ENCODE measurements at regions not wholly inside any gene's neighbourhood (a gene's known extent, or its start where the extent isn't known, plus 50 kb on each side); places are given as distances from the start of the nearest gene placed in this dataset.

DNA sequence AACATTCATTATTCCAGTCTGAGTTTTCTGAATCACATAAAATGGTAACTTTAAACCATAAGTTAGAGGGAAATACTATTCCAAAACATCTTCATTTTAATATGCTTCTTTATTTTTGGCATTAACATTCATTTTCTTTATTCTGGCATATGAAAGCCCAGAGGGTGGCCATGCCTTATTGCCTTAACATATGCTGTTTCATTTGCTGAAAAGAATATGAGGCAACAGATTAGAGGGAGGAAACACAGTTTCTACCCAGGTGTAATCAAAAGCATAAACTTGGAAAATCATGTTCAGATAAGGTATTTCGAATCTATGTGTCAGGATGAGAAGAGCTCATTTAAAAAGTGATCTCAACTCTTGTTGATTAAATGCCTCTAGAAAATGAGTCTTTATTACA lies 379.9 kb upstream of the DSEL start:
- no peak for DNase-seq (ENCODE audit: low read depth)
- H3K4me3 ChIP-seq (ENCODE audit: low read depth, low read length) = no peak overlapping the region
- TF ChIP-seq CTCF (IDR thresholded peaks at IDR 0.05; ENCODE audit: control insufficient read depth, extremely low read depth, insufficient read depth) = no peak

DNA sequence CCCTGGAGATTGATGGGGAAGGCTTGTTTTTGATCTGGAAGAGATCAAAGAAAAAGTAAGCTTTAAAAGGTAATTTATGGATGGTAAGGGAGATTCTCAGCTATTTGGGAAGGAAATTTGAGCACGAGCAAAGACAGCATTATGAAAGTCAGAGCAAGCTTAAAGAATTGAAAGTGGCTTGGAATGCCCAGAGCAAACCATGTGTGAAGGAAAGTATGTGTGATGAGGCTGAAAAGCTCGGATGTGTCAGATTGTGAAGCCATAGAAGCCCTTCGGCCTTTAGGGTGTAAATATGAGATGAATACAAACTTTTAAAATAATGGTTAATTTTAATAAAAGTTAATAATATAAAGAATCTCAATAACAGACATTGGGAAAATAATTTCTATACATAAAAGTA lies 377.4 kb upstream of the DSEL start:
- no peak for DNase-seq (ENCODE audit: low read depth)
- H3K4me3 ChIP-seq (ENCODE audit: low read depth, low read length) = no peak overlapping the region
- TF ChIP-seq CTCF (IDR thresholded peaks at IDR 0.05; ENCODE audit: control insufficient read depth, extremely low read depth, insufficient read depth) = no peak

DNA sequence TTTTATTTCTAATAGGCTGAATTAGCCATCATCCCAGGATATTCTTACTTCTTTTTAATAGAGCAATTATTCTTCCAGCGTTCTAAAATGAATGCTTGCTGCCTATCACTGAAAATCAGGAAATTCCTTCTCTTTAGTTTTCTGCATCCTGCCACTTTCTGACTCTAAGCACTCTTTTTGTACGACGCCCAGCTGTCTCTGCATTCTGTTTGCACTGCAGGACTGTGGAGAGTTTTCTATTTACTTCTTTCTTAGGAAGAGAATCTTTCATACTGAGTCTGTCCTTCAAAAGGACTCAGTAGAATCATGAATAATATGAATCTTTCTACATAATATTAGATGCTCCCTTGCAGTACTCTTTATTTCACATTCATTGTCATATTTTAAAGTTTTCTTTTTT lies 360.4 kb upstream of the DSEL start:
- no peak overlapping the region for H3K4me3 ChIP-seq (ENCODE audit: low read depth, low read length)
- DNase-seq (ENCODE audit: low read depth) = no peak
- no peak for TF ChIP-seq CTCF (IDR thresholded peaks at IDR 0.05; ENCODE audit: control insufficient read depth, extremely low read depth, insufficient read depth)

DNA sequence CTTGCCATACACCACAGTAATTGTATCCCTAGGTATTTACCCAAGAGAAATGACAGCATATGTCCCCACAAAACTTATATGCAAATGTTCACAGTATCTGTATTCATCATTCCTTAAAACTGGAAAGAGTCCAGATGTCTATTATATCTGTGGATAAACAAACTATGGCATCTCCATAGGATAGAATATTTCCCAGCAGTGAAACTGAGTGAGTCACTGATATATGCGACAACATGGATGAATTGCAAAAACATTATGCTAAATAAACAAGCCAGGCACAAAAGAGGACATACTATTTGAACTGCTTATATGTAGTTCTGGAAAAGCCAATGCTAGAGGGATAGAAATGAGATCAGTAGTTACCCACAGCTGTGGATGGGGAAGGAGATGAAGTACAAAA lies 359.4 kb upstream of the DSEL start:
- H3K4me3 ChIP-seq (ENCODE audit: low read depth, low read length) = no peak overlapping the region
- peak; percentile 32 for DNase-seq (ENCODE audit: low read depth)
- TF ChIP-seq CTCF (IDR thresholded peaks at IDR 0.05; ENCODE audit: control insufficient read depth, extremely low read depth, insufficient read depth) = no peak

DNA sequence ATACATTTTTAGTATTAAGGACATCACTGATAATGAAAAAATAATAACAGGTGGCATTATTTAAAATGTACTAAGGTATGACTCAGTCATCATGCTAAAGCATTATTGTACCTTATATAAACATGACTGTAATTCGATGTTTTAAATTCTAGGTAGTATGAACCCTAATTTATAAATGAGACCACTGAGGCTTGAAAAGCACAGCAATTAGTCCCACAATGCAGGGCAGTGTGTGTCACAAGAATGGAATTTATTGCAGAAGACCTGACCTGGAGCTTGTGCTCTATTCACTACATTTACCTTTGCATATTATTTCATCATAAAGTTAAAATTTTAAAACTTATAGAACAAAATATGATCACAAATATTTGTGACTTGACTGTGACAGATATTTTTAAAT lies 358.5 kb upstream of the DSEL start:
- no peak for DNase-seq (ENCODE audit: low read depth)
- TF ChIP-seq CTCF (IDR thresholded peaks at IDR 0.05; ENCODE audit: control insufficient read depth, extremely low read depth, insufficient read depth) = no peak
- H3K4me3 ChIP-seq (ENCODE audit: low read depth, low read length) = no peak overlapping the region

- H3K4me3 ChIP-seq (ENCODE audit: low read depth, low read length) = no peak overlapping the region
Observed at GRCh38 chr18:67865400-67865799, 348.9 kb upstream of the DSEL start.

More at GRCh38 chr18:67865400-67865799, 348.9 kb upstream of the DSEL start:
- no peak for DNase-seq (ENCODE audit: low read depth)
- TF ChIP-seq CTCF (IDR thresholded peaks at IDR 0.05; ENCODE audit: control insufficient read depth, extremely low read depth, insufficient read depth) = no peak
